ENCODE measurements at regions not wholly inside any gene's neighbourhood (a gene's known extent, or its start where the extent isn't known, plus 50 kb on each side); places are given as distances from the start of the nearest gene placed in this dataset.

DNA sequence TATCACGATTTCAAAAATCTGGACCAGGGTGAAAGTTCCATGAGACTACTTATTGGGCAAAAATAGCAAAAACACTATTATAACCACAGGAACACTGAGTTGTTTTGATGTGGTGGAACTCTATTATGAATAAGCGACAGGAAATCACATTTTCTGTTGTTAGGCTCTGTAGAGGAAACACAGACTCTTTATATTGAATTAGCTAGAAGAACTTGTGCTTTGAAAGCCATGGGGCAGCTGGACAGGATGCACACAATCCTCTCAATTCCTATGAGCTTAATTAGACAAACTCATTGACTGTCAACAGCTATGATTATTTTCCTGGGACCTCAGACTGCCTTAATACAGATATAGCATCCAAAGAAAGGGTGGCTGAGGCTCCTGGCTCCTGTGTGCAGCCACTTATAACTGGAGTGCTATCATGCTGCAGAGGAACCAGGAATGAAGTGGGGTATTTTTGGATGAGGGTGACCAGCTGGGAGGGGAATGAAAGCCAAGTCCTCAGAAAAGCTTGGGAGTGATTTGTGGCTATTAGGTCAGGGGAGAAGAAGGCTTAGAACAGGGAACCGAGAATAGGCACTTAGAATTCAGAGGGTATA, 657.3 kb downstream of the TYW1 start:
- TF ChIP-seq, protein P1, sequence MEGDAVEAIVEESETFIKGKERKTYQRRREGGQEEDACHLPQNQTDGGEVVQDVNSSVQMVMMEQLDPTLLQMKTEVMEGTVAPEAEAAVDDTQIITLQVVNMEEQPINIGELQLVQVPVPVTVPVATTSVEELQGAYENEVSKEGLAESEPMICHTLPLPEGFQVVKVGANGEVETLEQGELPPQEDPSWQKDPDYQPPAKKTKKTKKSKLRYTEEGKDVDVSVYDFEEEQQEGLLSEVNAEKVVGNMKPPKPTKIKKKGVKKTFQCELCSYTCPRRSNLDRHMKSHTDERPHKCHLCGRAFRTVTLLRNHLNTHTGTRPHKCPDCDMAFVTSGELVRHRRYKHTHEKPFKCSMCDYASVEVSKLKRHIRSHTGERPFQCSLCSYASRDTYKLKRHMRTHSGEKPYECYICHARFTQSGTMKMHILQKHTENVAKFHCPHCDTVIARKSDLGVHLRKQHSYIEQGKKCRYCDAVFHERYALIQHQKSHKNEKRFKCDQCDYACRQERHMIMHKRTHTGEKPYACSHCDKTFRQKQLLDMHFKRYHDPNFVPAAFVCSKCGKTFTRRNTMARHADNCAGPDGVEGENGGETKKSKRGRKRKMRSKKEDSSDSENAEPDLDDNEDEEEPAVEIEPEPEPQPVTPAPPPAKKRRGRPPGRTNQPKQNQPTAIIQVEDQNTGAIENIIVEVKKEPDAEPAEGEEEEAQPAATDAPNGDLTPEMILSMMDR (IDR thresholded peaks at IDR 0.05; ENCODE audit: low read length): no peak
- no peak for TF ChIP-seq EZH2phosphoT487 (IDR thresholded peaks at IDR 0.05; ENCODE audit: low read length)
